HG03520 (cell line): ENCODE measurements at regions not wholly inside any gene's neighbourhood (a gene's known extent, or its start where the extent isn't known, plus 50 kb on each side); places are given as distances from the start of the nearest gene placed in this dataset.

ENCODE experiments used
- ATAC-seq: cut with Tn5 transposase; IDR thresholded peaks from one replicate; pipeline ENCODE4 v1.9.1; 2021; ENCODE audit warnings: mild to moderate bottlenecking, moderate library complexity; ENCODE audit not compliant: unreplicated experiment

DNA sequence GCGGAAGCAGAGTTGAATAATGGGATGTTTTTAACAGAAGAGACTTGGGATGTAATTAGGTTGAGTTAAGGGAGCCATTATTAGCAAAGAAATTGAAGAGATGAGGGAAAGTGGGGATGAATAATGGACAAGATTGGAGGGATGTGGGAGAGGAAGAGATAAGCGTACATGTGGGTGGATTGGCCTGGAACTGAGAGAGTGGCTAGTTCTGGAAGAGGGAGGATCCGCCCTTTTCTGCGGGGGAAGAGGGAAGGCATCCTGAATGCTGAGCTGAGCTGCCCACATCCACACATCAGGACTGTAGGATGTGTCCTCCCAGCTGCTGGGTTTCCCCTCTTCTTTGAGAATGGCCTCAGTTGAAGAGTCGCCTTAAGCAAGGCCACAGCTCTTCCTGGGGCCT is 68.3 kb upstream of the CADM1 start:
- ATAC-seq, result no peak

DNA sequence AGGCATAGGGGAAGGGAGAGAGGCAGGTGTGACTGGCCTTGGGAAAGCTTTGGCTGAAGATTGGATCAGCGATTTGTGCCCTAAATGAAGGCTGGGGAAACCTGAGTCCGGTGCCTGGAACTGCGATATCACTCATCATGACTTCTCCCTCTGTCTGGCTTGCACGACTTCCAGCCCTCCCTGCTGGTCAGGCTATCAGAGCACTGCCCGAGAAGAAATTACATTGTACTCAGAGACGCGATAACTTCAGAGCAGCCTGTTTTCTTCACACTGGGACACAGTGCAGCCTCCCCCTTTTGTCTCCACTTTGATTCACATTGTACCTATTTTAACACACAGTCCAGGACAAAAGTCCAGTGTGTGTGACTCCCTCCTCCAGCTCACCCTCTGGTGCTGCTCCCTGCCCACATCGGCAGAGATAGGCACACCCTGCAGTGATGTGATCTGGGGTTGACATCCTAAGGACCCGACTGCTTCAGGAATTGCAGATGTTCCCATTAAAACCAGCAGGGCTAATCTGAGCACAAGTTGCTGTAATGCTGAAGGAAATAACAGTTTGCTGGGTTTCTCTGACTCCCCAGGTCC is 62.1 kb upstream of the CADM1 start:
- ATAC-seq, result no peak

- no peak for ATAC-seq
Measured at GRCh38 chr11:115564851-115565250, 60.6 kb upstream of the CADM1 start.

DNA sequence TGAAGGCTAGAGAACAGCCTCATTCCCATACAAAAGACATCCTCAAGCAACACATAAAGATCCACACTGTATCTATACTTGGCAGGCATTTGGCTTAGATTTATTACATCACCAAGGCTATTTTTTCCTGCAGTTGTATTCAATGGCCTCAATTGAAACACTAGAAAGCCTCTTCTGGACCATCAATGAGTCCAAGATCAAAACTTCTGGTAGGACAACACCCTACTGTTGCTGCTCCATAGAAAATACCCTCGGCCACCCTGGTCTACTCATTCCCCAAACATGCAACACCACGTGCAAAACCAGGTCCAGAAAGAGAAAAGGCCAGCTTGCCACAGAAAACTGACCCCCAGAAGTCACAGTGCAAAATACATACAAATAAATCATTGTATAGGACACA is 56.9 kb upstream of the CADM1 start:
- no peak for ATAC-seq

- ATAC-seq, result no peak
Measured at GRCh38 chr11:115558635-115559034, 54.4 kb upstream of the CADM1 start.

DNA sequence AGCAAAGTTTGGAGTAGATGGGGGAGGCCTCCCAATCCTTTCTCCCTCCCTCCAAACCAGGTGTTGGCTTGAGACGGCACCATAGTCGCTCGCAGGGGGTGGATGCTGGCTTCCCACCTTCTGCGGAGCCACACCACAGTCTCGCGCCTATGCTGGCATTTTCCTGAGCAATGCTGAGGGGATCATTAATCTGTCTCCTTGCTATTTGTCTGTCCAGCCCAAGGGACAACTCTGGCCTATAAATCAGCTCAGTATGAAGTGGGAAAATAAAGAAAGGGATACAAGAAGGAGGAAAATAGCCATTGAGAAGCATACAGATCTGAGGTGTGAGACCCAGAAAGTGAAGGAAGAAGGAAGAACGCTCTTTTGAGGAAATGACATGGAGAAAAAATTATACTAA is 53.5 kb upstream of the CADM1 start:
- no peak for ATAC-seq

DNA sequence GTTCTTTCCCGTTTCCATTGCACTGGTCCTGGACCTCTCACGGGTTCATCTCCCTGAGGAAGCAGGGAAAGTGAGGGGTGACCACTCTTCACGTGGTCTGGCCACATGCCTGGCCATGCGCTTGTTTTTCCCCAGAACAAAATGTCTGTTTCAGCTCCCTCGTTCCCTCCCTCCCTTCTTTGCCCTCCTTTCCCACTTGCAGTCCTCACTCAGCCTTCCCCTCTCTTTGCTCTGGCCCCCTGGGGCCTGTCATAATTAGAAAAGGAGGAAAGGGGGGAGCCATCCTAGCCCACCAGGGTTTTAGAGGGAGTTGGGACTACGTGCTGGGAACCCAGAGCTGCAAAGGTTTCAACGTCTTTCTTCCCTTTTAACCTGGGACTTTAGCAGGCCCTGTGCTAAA is 52.8 kb upstream of the CADM1 start:
- ATAC-seq, result no peak

GRCh38 chr11:115555336-115556090 is 51.3 kb upstream of the CADM1 start:
- no peak for ATAC-seq
